B cell (primary cell): ENCODE measurements at regions not wholly inside any gene's neighbourhood (a gene's known extent, or its start where the extent isn't known, plus 50 kb on each side); places are given as distances from the start of the nearest gene placed in this dataset.

ENCODE experiments used
- EZH2 ChIP-seq: IDR thresholded peaks from 2 replicates; pipeline ENCODE4 v1.6.1; 2012; ENCODE audit warnings: borderline replicate concordance, low read depth, mild to moderate bottlenecking, moderate library complexity, low read length; ENCODE audit not compliant: insufficient read depth, poor library complexity, severe bottlenecking
- TF ChIP-seq, protein P1 (sequence below): fragments of 200-600 bp; IDR thresholded peaks from one replicate; pipeline ENCODE4 v1.8.0; 2022; ENCODE audit warnings: antibody characterized with exemption, mild to moderate bottlenecking

DNA sequence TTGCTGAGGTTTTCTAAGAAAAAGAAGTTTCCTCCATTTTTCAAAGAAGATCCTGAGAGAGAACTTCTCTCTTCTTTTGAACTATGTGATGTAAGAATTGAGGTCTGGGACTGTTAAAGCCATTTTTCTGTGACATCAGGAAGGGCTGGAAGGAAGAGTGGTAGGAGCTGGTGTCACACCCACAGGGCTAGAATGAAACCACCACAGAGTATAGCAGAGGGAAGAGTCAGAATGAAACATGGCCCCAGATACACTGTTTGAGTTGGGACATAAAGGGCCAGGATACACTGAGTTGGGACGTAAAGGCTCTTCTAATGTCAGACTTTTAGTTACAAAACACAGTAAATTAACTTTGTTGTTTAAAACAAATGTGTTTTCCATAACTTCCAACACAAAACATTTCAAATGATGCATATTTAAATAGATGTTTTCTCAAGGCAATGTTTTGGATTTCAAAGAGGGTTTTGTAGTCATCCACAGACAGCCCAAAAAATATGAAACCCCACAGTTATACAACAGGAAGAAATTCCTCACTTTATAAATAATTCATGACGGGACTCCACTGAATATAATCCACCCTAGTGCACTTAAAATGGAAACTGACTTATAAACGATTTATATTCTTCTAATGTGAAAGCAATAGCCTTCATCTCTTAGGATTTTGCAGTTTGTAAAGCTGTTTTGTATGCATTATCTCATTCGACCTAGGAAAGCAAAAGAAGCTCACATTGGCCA lies 72.5 kb downstream of the LIG4 start:
- TF ChIP-seq, protein P1, sequence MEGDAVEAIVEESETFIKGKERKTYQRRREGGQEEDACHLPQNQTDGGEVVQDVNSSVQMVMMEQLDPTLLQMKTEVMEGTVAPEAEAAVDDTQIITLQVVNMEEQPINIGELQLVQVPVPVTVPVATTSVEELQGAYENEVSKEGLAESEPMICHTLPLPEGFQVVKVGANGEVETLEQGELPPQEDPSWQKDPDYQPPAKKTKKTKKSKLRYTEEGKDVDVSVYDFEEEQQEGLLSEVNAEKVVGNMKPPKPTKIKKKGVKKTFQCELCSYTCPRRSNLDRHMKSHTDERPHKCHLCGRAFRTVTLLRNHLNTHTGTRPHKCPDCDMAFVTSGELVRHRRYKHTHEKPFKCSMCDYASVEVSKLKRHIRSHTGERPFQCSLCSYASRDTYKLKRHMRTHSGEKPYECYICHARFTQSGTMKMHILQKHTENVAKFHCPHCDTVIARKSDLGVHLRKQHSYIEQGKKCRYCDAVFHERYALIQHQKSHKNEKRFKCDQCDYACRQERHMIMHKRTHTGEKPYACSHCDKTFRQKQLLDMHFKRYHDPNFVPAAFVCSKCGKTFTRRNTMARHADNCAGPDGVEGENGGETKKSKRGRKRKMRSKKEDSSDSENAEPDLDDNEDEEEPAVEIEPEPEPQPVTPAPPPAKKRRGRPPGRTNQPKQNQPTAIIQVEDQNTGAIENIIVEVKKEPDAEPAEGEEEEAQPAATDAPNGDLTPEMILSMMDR, result no peak
- TF ChIP-seq EZH2, result no peak
